Stimulated activated CD4-positive, alpha-beta T cell treated with anti-CD3 and anti-CD28 coated beads, Interleukin-4, amount 100 ng/mL, for 24 hours (primary cell): ENCODE measurements at regions not wholly inside any gene's neighbourhood (a gene's known extent, or its start where the extent isn't known, plus 50 kb on each side); places are given as distances from the start of the nearest gene placed in this dataset.

ENCODE experiments used
- DNase-seq: peaks from one replicate; pipeline ENCODE4 v3.0.0-alpha.2; 2020

DNA sequence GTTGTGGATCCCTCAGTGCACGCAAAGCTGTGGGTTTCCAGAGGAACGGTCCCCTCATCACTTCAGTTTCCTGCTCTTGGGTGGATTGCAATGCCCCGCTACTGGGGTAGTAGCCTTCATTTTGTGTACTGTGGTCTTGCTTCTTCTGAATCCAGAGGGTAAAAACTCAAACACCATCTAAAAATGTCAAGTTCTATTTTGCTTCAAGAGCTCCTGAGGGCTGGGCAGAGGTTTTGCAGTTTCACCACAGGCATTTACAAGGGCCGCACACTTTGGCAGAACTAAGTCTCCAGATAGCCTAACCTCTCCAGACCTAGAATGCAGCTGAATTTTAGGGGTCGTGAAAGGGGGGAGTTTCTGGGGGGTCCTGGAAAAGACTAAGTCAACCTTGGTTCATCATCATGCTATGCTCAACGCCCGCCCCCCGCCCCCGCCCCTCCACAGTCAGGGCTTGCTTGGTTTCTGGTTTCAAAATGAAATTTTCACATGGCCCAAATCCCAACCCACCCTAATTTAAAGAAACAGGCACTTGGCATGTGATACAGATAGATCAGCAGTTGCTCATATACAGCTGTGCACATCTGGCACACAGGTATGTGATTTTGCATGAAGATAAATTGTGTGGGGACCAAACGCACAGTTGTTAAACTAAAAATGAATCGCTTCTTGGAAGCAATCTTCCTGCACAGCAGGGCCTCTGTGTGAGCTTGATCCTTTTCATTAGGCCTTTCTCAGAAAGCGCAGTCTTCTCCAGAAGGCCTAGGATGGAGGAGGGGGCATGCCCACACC lies 329.6 kb downstream of the OSR1 start:
- no peak for DNase-seq

GRCh38 chr2:19027626-19028025 lies 330.8 kb downstream of the OSR1 start:
- no peak for DNase-seq

DNA sequence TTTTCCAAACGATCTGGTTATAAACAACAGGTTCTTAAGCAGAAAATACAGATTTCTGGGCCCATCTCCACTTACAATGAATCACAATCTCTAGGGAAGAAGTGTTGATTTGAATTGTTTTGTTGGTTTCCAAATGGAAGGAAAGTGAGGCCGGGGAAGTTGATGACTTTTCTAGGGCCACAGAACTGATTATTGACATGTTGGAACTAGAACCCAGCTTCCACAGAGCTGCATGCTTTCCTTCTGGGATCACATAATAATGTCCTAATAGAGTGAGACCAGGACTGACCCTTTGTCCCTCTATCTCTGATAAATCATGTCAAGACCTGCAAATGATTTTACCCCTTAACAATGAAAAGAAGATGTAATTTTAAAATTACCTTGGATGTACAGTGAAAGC lies 332.2 kb downstream of the OSR1 start:
- no peak for DNase-seq

DNA sequence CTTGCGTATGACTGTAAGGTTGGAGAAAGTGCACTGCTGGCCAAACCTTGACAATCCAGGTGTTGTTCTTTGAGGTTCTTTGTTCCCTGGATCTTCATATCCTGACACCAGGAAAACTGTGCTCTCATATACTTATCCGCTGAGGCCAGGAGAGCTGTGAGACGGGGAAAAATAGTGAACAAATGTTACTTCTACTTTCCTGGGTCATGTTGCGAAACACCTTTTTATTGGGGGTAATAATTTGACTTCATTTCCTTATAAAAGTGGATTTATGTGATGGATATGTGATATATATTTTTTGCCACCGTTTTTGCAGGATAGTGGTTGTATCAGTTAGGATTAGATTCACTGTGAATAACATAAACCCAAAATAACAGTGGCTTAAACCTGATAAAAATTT lies 336.1 kb downstream of the OSR1 start:
- DNase-seq, result no peak

DNA sequence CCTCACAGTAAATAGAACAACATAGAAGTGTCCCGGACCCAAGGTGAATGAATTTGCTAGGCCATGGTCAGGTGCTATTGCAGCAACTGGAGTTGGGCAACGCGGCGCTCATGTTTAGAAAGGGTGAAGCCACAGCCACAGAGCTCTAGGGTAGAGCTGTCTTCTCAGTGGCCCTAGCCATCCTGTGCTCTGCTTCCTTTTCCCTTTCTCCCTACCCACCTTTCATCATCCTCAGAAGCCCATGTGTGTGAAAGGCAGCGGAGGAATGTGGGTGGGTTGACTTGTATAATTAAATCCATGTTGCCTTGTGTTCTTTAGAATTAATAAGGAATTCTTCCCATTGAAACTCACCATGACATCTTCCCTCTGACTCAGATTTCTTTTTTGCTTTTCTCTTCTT lies 336.7 kb downstream of the OSR1 start:
- no peak for DNase-seq

- DNase-seq, result no peak
Observed at GRCh38 chr2:19021100-19021476, 337.3 kb downstream of the OSR1 start.

DNA sequence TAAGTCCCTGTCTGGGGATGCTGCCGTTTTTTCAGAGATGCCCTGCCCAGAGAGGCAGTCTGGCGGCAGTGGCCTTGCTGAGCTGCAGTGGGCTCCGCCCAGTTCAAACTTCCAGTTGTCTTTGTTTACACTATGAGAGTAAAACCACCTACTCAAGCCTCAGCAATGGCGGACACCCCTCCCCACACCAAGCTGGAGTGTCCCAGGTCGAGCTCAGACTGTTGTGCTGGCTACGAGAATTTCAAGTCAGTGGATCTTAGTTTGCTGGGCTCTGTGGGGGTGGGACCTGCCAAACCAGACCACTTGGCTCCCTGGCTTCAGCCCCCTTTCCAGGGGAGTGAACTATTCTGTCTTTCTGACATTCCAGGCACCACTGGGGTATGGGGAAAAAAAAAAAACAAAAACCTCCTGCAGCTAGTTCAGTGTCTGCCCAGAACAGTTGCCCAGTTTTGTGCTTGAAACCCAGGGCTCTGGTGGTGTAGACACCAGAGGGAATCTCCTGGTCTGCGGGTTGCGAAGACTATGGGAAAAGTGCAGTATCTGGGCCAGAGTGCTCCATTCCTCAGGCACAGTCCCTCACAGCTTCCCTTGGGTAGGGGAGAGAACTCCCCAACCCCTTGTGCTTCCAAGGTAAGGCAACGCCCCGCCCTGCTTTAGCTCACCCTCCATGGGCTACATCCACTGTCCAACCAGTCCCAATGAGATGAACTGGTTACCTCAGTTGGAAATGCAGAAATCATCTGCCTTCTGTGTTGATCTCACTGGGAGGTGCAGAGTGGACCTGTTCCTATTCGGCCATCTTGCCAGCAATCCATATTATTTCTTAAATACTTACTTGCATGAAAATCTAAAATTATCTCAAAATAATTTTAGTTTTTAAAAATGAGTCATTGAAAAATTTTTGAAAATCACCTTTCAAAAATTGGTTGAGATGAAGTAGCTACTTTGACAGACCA lies 338.0 kb downstream of the OSR1 start:
- no peak for DNase-seq

GRCh38 chr2:19009510-19009909 lies 348.9 kb downstream of the OSR1 start:
- DNase-seq, result no peak

DNA sequence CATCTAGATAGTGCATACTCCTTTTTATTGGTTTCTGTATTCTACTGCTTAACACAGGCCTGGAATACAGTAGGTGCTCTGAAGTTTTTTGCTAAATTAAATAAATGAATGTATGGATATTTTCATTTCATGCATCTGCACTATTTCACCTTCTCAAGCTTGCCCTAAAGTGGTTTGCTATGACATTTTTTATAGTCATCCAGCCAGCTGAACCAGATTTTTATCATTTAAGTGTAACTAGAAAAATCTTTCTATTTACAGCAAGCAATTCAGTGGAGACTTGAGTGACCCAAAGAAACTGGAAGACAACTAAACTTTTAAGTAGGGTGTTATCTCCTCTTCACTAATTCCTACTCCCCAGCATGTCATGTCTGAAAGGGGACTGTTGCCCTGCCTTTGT lies 354.9 kb downstream of the OSR1 start:
- no peak for DNase-seq

DNA sequence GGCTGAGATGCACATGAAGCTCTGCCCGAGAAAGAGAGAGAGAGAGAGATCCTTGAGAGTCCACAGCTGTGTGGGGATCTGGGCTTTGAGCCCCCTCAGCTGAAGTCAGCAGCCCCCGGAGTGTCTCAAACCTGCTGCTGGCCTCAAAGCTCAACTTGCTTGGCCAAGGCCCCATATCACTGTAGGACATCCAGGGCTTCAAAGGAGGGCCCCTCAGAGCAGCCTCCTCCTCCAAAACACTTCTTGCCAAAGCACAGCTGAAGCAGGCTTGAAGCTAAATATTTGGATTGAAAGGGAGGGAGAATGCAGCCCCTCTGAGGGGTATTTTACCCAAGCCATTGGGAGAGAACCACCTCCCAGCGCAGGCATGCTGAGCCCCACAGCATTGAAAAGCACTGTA lies 357.6 kb downstream of the OSR1 start:
- DNase-seq, result no peak

DNA sequence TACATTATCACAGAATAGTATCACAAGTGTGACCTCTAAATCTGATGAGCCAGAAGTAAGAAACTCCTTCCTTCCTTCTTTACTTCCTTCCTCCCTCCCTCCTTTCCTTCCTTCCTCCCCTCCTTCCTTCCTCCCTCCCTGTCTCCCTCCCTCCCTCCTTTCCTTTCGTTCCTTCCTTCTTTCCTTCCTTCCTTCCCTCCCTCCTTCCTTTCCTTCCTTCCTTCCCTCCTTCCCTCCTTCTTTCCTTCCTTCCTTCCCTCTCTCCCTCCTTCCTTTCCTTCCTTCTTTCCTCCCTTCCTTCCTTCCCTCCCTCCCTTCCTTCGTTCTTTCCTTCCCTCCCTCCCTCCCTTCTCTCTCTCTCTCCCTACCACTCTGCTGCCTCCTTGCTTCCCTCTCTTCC lies 359.2 kb downstream of the OSR1 start:
- no peak for DNase-seq

DNA sequence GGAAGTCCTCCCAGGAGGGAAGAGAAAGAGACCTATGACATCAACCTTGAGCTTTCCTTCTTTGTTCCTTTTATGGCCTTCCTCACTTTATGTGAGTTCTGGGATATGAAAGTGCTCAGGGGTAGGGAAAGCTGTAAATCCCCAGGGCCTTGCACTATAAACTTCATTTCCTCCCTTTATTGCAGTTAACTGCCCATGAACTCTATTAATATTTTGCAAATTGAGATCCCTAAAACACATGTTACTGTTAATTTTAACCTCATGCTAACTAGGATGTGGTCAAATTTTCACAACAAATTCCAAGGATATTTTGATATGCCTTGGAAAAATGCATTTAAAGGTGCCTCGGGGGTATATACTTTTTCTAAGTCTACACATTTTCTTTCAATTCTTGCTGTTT lies 359.9 kb downstream of the OSR1 start:
- DNase-seq, result no peak

DNA sequence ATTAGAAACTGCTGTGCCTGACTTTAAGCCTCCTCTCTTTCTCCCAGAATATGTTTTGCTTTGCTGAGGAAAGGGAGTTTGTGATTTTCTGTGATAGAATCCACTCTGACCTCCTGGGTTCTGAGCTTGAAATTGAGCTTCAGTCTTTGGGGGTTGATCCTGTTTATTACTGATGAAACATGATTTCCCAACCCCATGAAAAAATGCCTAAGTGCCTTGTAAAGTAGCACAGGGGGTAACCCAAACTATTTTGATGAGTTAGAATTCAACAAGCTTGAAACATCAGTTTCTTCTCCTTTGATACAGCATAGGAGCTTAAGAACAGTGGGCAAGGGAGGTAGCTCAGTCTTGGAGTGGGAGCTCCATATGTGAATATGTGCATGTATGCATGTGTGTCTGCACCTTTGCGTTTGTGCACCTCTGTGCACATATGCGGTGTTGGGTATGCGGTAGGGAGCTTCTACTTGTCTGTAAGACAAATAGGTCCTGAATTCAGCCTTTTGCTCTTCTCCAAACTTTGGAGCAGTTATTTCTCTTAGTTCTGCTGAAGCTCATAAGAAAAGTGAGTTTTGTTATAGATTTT lies 364.6 kb downstream of the OSR1 start:
- no peak for DNase-seq

DNA sequence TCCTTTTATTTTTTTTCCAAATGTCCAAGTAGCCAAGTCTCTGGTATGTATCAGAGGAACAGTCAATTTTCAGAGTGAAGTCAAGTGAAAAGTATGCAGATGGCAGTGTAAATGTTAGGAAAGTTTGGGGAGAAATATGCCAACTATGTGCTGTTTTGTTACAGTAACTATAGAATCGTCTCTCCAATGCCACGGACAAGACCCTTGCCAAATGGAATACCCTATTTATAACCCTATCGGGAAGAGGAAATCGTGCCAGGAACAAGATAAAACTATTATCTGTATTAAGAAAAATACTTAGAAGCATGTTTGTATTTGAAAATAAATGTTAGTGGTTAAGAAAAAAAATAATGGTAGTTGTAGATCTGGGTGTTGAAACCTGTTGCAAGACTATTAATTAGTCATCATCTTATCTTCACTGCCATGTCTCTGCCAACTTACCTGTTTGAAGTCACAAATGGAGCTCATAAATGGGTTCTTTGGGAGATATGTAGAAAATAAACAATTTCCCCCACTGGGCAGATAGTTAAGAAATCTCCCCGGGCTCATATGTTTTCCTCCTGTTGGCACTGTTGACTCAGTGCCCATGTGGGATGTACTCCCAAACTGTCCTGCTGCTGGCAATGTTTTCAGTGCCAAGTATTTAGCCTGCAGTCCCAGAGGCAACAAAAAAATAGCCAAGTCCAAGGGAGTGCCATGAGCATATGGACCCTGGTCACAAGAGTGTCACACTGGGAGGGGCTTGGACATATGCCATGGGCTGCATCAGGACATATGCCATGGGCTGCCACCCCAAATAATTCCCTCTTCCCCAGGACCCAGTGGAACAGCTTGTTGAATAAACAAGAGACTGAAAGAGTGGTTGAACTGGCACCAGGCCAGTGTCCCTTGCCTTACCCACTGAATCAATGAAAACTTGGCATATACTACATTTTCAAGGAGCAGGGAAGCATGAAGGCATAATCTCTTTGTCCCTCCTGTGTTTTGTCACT lies 366.9 kb downstream of the OSR1 start:
- no peak for DNase-seq

GRCh38 chr2:18988631-18989232 lies 369.7 kb downstream of the OSR1 start:
- DNase-seq, result no peak

DNA sequence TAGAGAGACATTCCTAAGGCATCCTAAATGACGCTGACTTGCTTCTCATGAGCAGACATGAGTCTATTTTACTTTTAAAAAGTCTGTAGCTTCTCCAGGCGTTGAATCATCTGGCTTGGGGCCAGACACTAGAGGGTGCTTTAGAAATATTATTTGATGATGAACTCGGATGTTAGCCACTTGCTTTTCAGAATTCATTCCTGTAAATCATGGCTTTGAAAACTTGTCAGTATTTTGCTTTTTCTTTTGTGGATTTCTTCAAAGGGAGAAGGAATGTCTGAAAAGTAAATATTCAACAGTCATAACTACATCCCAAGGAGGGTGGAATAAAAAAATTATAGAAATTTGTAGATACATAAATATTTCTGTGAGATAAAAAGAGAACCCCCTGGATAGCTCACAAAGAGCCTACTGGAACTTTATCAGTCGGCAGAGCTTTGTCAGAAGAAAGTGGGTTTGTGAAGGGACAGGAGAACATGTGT lies 370.8 kb downstream of the OSR1 start:
- DNase-seq, result no peak

DNA sequence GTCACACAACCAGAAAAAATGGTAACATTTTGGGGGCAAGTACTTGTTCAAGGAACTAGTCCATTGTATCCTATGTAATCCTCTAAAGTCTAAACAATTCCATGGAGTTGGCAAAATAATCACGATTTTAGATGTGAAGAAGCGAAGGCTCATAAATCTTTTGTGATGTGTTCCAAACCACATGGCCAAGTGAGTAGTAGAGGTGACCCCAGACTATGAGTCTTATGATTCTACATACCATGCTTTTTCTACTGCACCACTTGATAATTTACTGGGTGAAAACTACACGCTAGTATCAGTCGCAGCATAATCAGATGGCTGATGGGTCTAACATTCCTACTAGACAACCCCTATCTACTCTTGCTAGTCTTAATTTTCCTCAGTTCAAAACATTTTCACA lies 371.4 kb downstream of the OSR1 start:
- no peak for DNase-seq

DNA sequence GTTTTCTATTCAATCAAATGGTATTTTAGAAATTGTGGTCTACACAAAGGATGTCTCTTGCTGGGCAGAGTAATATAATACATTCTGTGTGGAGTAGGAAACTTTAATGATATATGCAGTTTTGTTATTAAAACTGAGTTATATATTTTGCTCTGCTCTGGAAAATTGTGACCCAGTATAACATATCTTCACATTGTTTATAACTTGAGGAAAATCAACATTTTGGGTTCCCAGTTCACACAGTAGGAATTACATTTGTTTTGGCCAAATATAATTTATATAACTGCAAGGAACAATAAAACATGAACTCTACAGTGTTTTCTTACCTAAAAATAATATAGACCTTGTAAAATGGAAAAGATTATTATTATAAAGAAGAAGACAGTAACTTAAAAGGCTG lies 372.4 kb downstream of the OSR1 start:
- no peak for DNase-seq

- no peak for DNase-seq
Observed at GRCh38 chr2:18980786-18981430, 377.5 kb downstream of the OSR1 start.

DNA sequence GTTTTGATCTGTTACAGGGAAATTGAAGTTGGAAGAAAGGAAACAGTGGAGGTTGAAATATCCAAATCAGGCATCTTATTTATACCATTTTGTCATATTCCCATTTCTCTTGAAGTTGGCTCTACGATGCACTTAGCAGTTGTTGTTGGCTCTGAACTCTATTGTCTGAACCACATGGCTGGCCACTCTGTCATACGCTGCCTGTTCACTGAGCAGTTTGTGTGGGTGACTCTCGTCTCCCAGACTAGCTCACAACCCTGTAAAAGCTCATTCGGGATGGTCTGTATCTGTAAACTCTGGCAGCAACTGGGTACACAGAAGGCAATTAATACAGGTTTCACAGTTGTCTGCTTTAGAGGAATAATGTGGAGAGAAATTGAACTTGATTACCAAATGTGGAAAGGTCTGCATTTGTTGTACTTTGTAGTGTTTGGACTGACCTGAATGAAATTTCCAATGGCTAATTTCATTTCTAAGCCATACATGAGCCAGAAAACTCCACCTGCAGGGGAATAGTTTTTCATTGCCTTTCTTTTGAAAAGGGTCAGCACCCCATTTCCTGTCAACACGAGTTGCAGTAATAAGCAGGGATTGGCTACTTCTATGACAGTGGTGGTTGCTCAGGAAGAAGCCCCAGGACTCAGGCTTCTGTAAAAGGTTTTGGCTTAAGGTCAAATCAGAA lies 378.2 kb downstream of the OSR1 start:
- DNase-seq, result no peak

GRCh38 chr2:18977409-18977808 lies 381.0 kb downstream of the OSR1 start:
- no peak for DNase-seq
